K562 (cell line): ENCODE measurements at regions not wholly inside any gene's neighbourhood (a gene's known extent, or its start where the extent isn't known, plus 50 kb on each side); places are given as distances from the start of the nearest gene placed in this dataset.

Experiments
- BRCA1 ChIP-seq, 2 experiments: fragments of 450-650 bp in 1 of 2; sonication (generic) in 1 of 2; formaldehyde crosslinking in 1 of 2; IDR thresholded peaks; 2 replicates each; pipeline versions ENCODE4 v1.5.0 to v1.6.1; 2017 to 2020; ENCODE audit warnings: mild to moderate bottlenecking in 1 of 2, missing genetic modification reagents in 1 of 2
- EZH2 ChIP-seq: IDR thresholded peaks from 2 replicates; pipeline ENCODE4 v1.6.1; 2012; ENCODE audit warnings: low read depth, mild to moderate bottlenecking, inconsistent platforms, low read length, borderline replicate concordance
- ILK ChIP-seq: fragments of 450-650 bp; IDR thresholded peaks from 2 replicates; pipeline ENCODE4 v1.6.1; 2016; ENCODE audit warnings: missing genetic modification characterization, low read depth, mild to moderate bottlenecking, missing compliant biosample characterization, moderate library complexity, borderline replicate concordance
- IRF2 ChIP-seq: sonication (generic); formaldehyde crosslinking; IDR thresholded peaks from 2 replicates; pipeline ENCODE4 v1.8.1; 2022; ENCODE audit warnings: mild to moderate bottlenecking, missing genetic modification reagents
- KDM2B ChIP-seq: fragments of 250-450 bp; sonication (Bioruptor Pico); IDR thresholded peaks from 2 replicates; pipeline ENCODE4 v1.8.0; 2021; ENCODE audit warnings: mild to moderate bottlenecking, moderate library complexity
- KLF1 ChIP-seq: fragments of 450-650 bp; IDR thresholded peaks from 2 replicates; pipeline ENCODE4 v1.6.1; 2016; ENCODE audit warnings: missing genetic modification characterization, missing compliant biosample characterization
- MAZ ChIP-seq, 2 experiments: fragments of 450-650 bp in 1 of 2; sonication (generic) in 1 of 2; formaldehyde crosslinking; IDR thresholded peaks in 1 of 2; conservative IDR thresholded peaks in 1 of 2; 2 replicates each; pipeline versions ENCODE4 v1.4.0 to v1.5.0; 2020; ENCODE audit warnings: mild to moderate bottlenecking in 1 of 2, missing genetic modification reagents in 1 of 2
- NCOA6 ChIP-seq: fragments of 450-650 bp; IDR thresholded peaks from 2 replicates; pipeline ENCODE4 v1.6.1; 2017; ENCODE audit warnings: mild to moderate bottlenecking
- SIX5 ChIP-seq, 2 experiments: IDR thresholded peaks; 2 replicates each; pipeline ENCODE4 v1.6.1; 2011; ENCODE audit warnings: low read length in 2 of 2, borderline replicate concordance in 1 of 2, low read depth in 1 of 2, mild to moderate bottlenecking in 1 of 2, moderate library complexity in 1 of 2; ENCODE audit not compliant: insufficient read depth in 1 of 2
- SUPT5H ChIP-seq: fragments of 450-650 bp; IDR thresholded peaks from 2 replicates; pipeline ENCODE4 v1.6.1; 2016
- TEAD4 ChIP-seq, 2 experiments: sonication (generic) in 1 of 2; formaldehyde crosslinking in 1 of 2; IDR thresholded peaks; 2 replicates each; pipeline versions ENCODE4 v1.6.1 to v1.8.0; 2012 to 2022; ENCODE audit warnings: borderline replicate concordance in 1 of 2, inconsistent platforms in 1 of 2, low read length in 1 of 2, mild to moderate bottlenecking in 1 of 2, missing genetic modification reagents in 1 of 2
- YY1 ChIP-seq, 3 experiments: IDR thresholded peaks; 2 replicates each; pipeline ENCODE4 v1.6.1; 2011; ENCODE audit warnings: low read length in 2 of 3, mild to moderate bottlenecking in 2 of 3, moderate library complexity in 2 of 3, borderline replicate concordance in 1 of 3, control low read depth in 1 of 3, low read depth in 1 of 3; ENCODE audit not compliant: insufficient read depth in 3 of 3, insufficient replicate concordance in 2 of 3, control insufficient read depth in 1 of 3, insufficient read length in 1 of 3; ENCODE audit errors: extremely low read depth in 1 of 3
- ZBTB17 ChIP-seq: fragments of 450-650 bp; formaldehyde crosslinking; IDR thresholded peaks from 2 replicates; pipeline ENCODE4 v1.4.0; 2020; ENCODE audit warnings: mild to moderate bottlenecking
- ZKSCAN3 ChIP-seq: fragments of 250-450 bp; sonication (Bioruptor Pico); IDR thresholded peaks from 2 replicates; pipeline ENCODE4 v1.4.0; 2020
- ZNF12 ChIP-seq: sonication (generic); formaldehyde crosslinking; IDR thresholded peaks from 2 replicates; pipeline ENCODE4 v1.4.0; 2020; ENCODE audit warnings: mild to moderate bottlenecking, missing genetic modification reagents
- ZNF121 ChIP-seq: sonication (generic); formaldehyde crosslinking; conservative IDR thresholded peaks from 2 replicates; pipeline ENCODE4 v1.8.0; 2022; ENCODE audit warnings: missing genetic modification reagents
- ZNF311 ChIP-seq: fragments of 250-450 bp; sonication (Bioruptor Pico); IDR thresholded peaks from 2 replicates; pipeline ENCODE4 v1.4.0; 2020; ENCODE audit warnings: mild to moderate bottlenecking, moderate library complexity
- ZNF780A ChIP-seq: fragments of 250-450 bp; sonication (Bioruptor Pico); IDR thresholded peaks from 2 replicates; pipeline ENCODE4 v1.5.0; 2021; ENCODE audit warnings: mild to moderate bottlenecking
- ZZZ3 ChIP-seq: fragments of 450-650 bp; IDR thresholded peaks from 2 replicates; pipeline ENCODE4 v1.6.1; 2016; ENCODE audit warnings: antibody characterized with exemption, mild to moderate bottlenecking, moderate library complexity
- TF ChIP-seq, protein P1 (sequence below): fragments of 250-450 bp; sonication (Bioruptor Pico); IDR thresholded peaks from 2 replicates; pipeline ENCODE4 v1.5.0; 2020; ENCODE audit warnings: mild to moderate bottlenecking, borderline replicate concordance
- TF ChIP-seq, protein P2 (sequence below): sonication (generic); formaldehyde crosslinking; IDR thresholded peaks from 2 replicates; pipeline ENCODE4 v1.8.1; 2023; ENCODE audit warnings: mild to moderate bottlenecking, missing genetic modification reagents
- TF ChIP-seq, protein P3 (sequence below), 2 experiments: IDR thresholded peaks; 2 replicates each; pipeline ENCODE4 v1.6.1; 2011; ENCODE audit warnings: borderline replicate concordance in 1 of 2, control low read depth in 1 of 2, low read depth in 1 of 2, low read length in 1 of 2, mild to moderate bottlenecking in 1 of 2, mixed read lengths in 1 of 2, moderate library complexity in 1 of 2; ENCODE audit not compliant: insufficient read depth in 1 of 2, insufficient read length in 1 of 2, poor library complexity in 1 of 2, severe bottlenecking in 1 of 2; ENCODE audit errors: extremely low read depth in 1 of 2

DNA sequence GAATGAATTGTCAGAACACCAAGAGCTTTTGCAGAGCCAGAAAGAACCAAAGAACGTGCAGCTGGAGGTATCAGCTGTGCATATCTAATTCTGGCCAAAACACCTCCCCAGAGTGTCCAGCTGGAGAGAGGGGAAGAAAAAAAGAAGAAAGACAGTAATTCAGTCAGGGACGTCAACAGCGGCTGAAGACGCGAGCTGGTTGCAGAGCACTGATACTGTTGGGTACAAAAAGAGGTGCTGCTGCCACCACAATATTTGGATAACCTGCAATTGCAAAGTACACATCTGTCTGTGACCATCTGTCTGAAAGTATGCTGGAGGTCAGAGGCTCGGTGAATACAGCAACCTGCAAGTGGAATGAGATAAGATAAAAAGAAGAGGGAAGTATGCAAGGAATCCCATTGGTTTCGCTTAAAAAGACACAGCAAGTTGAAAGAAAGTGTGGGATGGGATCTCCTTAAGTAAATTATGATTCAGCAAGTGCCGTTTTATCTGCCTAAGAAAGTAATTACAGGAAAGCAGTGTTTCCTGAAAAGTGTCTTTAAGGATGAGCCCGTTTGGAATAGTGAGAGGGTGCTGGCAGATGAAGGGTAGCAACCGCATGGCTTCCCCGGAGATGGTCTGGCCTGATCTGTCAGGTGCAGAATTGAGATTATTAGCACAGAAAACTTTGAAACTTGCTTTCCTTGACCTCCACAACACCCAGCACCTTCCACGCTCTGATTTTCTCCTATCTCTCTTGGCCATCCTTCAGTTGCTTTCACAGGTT lies 189.9 kb upstream of the PRDM1 start (continued):
- TF ChIP-seq ZNF121 (CRISPR knock-in tag) (no peak), IRF2 (CRISPR knock-in tag) (no peak), KDM2B (CRISPR knock-in tag) (no peak), SUPT5H (no peak), KLF1 (no peak), ZBTB17 (CRISPR knock-in tag) (no peak), YY1 (IDR thresholded peaks at IDR 0.05; ENCODE audit: borderline replicate concordance in 1 of 3, control insufficient read depth in 1 of 3, extremely low read depth in 1 of 3, insufficient read depth in 3 of 3, insufficient read length in 1 of 3, insufficient replicate concordance in 2 of 3, low read depth in 1 of 3, low read length in 2 of 3) (no peak), BRCA1 (IDR thresholded peaks at IDR 0.05) (no peak), BRCA1 (CRISPR knock-in tag; IDR thresholded peaks at IDR 0.05) (no peak), EZH2 (no peak), ZZZ3 (no peak), ZNF311 (CRISPR knock-in tag) (no peak), MAZ (CRISPR knock-in tag; conservative IDR thresholded peaks at IDR 0.05 in 1 of 2, IDR thresholded peaks at IDR 0.05 in 1 of 2) (no peak), ZNF12 (CRISPR knock-in tag) (no peak), ZKSCAN3 (CRISPR knock-in tag) (no peak), ZNF780A (CRISPR knock-in tag) (no peak), NCOA6 (no peak), TEAD4 (IDR thresholded peaks at IDR 0.05; ENCODE audit: low read length) (peak; percentile 97), TEAD4 (CRISPR knock-in tag; IDR thresholded peaks at IDR 0.05; ENCODE audit: borderline replicate concordance) (no peak), ILK (tag) (no peak), SIX5 (IDR thresholded peaks at IDR 0.05; ENCODE audit: borderline replicate concordance in 1 of 2, insufficient read depth in 1 of 2, low read depth in 1 of 2, low read length in 2 of 2) (no peak)
- TF ChIP-seq, protein P1, sequence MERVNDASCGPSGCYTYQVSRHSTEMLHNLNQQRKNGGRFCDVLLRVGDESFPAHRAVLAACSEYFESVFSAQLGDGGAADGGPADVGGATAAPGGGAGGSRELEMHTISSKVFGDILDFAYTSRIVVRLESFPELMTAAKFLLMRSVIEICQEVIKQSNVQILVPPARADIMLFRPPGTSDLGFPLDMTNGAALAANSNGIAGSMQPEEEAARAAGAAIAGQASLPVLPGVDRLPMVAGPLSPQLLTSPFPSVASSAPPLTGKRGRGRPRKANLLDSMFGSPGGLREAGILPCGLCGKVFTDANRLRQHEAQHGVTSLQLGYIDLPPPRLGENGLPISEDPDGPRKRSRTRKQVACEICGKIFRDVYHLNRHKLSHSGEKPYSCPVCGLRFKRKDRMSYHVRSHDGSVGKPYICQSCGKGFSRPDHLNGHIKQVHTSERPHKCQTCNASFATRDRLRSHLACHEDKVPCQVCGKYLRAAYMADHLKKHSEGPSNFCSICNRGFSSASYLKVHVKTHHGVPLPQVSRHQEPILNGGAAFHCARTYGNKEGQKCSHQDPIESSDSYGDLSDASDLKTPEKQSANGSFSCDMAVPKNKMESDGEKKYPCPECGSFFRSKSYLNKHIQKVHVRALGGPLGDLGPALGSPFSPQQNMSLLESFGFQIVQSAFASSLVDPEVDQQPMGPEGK (CRISPR knock-in tag), result no peak
- TF ChIP-seq, protein P2, sequence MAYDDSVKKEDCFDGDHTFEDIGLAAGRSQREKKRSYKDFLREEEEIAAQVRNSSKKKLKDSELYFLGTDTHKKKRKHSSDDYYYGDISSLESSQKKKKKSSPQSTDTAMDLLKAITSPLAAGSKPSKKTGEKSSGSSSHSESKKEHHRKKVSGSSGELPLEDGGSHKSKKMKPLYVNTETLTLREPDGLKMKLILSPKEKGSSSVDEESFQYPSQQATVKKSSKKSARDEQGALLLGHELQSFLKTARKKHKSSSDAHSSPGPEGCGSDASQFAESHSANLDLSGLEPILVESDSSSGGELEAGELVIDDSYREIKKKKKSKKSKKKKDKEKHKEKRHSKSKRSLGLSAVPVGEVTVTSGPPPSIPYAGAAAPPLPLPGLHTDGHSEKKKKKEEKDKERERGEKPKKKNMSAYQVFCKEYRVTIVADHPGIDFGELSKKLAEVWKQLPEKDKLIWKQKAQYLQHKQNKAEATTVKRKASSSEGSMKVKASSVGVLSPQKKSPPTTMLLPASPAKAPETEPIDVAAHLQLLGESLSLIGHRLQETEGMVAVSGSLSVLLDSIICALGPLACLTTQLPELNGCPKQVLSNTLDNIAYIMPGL (CRISPR knock-in tag), result no peak
- TF ChIP-seq, protein P3, sequence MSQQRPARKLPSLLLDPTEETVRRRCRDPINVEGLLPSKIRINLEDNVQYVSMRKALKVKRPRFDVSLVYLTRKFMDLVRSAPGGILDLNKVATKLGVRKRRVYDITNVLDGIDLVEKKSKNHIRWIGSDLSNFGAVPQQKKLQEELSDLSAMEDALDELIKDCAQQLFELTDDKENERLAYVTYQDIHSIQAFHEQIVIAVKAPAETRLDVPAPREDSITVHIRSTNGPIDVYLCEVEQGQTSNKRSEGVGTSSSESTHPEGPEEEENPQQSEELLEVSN (IDR thresholded peaks at IDR 0.05; ENCODE audit: borderline replicate concordance in 1 of 2, extremely low read depth in 1 of 2, insufficient read depth in 1 of 2, insufficient read length in 1 of 2, low read depth in 1 of 2, low read length in 1 of 2, poor library complexity in 1 of 2, severe bottlenecking in 1 of 2), result no peak
